GM12873 (cell line): ENCODE measurements at regions not wholly inside any gene's neighbourhood (a gene's known extent, or its start where the extent isn't known, plus 50 kb on each side); places are given as distances from the start of the nearest gene placed in this dataset.

Experiments
- TF ChIP-seq, protein P1 (sequence below): IDR thresholded peaks from 2 replicates; pipeline ENCODE4 v1.5.1; 2012; ENCODE audit warnings: low read depth, mild to moderate bottlenecking, moderate library complexity, low read length, control low read depth; ENCODE audit not compliant: insufficient read depth; ENCODE audit errors: missing control alignments

DNA sequence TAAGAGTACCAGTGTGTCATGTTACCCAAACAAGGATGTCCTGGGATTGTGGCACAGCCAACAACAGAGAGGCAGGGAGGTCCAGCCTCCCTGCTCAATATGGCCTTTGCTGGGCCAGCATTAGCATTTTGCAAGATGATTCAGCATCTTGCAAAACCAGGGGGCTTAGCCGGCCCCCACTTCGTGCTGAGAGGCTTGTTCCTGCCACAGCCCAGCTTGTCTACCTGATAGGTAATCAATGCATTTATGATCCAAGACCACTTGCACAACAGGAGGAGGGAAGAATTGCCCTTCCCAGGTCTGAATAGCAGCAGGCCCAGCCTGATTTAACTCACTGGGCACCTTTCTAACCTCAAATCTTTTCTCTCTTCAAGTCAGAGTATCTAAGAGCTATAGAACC, 189.0 kb upstream of the SYT13 start:
- TF ChIP-seq, protein P1, sequence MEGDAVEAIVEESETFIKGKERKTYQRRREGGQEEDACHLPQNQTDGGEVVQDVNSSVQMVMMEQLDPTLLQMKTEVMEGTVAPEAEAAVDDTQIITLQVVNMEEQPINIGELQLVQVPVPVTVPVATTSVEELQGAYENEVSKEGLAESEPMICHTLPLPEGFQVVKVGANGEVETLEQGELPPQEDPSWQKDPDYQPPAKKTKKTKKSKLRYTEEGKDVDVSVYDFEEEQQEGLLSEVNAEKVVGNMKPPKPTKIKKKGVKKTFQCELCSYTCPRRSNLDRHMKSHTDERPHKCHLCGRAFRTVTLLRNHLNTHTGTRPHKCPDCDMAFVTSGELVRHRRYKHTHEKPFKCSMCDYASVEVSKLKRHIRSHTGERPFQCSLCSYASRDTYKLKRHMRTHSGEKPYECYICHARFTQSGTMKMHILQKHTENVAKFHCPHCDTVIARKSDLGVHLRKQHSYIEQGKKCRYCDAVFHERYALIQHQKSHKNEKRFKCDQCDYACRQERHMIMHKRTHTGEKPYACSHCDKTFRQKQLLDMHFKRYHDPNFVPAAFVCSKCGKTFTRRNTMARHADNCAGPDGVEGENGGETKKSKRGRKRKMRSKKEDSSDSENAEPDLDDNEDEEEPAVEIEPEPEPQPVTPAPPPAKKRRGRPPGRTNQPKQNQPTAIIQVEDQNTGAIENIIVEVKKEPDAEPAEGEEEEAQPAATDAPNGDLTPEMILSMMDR: no peak

DNA sequence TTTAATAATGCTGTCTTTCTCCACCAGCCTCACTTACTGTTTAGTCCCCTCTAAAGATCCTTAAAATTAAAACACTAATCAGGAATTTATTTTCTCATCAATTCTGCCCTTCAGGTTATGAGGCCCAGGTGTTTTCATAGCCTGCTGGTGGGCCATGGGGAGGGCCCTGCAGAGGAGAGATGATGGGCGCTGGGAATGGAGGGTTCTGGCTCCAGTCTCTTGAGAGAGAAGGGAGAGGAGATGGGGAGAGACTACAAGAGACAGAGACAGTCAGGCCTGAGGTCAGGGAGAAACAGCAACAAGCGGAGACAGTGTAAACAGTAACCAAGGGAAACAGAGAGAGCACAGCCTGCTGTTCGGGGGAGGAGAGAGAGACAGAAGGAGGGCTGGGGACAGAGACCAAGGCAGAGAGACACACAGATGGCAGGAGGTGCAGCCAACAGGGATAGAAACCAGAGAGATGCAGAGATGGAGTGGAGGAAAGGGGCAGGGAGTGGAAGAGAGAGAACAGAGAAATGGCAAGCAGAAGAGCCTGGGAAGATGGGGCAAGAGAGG, 187.3 kb upstream of the SYT13 start:
- TF ChIP-seq, protein P1: no peak

DNA sequence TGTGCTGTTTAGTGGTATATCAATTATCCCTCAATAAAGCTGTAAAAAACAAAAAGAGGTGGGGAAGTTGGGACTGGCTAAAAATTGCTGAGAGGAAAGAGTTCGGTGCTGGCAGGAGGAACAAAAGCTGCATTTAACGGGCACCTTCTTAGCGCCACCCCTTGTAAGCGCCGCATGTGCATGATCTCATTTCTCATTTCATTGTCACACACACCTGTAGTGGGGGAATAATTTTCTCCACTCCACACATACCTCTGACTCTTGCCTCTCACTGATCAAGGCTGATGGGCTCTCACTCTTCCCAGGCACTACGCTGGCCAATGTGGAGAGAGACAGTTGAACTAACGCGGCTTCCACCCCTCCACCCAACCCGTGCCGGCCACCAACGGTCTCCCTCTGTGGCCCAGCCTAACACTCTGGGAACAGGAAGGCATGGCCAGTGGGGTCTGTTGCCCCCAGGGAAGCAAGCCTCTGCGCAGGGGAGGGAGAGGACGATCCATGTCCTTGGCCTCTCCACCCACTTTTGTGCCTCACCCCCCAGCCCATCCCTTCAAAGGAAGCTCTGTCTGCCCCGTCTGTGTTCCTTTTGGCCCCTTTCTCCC, 186.7 kb upstream of the SYT13 start:
- TF ChIP-seq, protein P1: no peak

DNA sequence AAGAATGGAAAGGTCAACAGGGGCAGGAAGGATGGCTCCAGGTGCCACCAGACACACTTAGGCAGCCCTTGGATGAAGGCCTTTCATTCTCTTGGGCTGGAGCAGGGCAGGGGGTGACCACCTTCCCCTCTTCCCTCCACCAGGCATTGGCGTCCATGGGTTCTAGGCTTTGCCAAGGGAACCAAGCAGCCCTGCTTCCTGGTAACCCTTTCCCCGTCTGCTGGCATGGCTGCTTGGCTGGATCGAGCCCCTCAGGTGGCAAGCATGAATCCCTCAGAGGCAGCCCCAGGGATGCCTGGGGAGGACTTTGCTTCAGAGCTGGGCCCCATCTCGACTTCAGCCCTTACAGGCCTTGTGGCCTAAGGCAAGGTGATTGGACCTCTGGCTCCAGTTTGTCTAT, 185.1 kb upstream of the SYT13 start:
- TF ChIP-seq, protein P1: no peak

DNA sequence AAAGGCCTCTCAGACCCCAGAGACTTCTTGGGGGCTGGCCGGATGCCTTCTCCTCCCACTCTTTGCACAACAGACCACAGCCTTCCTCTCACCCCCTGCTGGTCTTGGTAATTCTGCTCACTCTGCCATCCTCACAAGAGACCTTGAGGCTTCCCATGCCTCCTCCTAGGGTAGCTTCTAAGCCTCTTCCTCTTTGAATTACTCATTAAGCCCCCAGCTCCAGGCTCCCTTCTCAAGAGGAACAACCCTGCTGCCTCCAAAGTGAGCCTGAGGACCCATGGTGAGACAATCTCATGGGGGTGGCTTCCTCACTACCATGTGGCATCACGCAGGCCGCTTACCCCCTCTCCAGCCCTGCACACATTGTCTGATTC, 184.6 kb upstream of the SYT13 start:
- TF ChIP-seq, protein P1: no peak

GRCh38 chr11:45470151-45470793, 184.1 kb upstream of the SYT13 start:
- TF ChIP-seq, protein P1: no peak

GRCh38 chr11:45468267-45468856, 182.2 kb upstream of the SYT13 start:
- TF ChIP-seq, protein P1: no peak
